IPS-18c (cell line): ENCODE measurements at regions not wholly inside any gene's neighbourhood (a gene's known extent, or its start where the extent isn't known, plus 50 kb on each side); places are given as distances from the start of the nearest gene placed in this dataset.
"Not testable (repeated sequence)": the region's sequence is repeated elsewhere in the genome, so short reads cannot be mapped to it uniquely, and the experiment has no call there.

Experiments
- H3K4me3 ChIP-seq: 2 replicates; pipeline ENCODE4 v1.7.0; 2013; ENCODE audit warnings: low read depth, mild to moderate bottlenecking, low read length, moderate library complexity; ENCODE audit not compliant: insufficient read depth
- H3K9me3 ChIP-seq: one replicate; pipeline ENCODE4 v1.6.1; 2013; ENCODE audit warnings: mild to moderate bottlenecking, low read length, moderate library complexity; ENCODE audit not compliant: control insufficient read depth, insufficient read depth

DNA sequence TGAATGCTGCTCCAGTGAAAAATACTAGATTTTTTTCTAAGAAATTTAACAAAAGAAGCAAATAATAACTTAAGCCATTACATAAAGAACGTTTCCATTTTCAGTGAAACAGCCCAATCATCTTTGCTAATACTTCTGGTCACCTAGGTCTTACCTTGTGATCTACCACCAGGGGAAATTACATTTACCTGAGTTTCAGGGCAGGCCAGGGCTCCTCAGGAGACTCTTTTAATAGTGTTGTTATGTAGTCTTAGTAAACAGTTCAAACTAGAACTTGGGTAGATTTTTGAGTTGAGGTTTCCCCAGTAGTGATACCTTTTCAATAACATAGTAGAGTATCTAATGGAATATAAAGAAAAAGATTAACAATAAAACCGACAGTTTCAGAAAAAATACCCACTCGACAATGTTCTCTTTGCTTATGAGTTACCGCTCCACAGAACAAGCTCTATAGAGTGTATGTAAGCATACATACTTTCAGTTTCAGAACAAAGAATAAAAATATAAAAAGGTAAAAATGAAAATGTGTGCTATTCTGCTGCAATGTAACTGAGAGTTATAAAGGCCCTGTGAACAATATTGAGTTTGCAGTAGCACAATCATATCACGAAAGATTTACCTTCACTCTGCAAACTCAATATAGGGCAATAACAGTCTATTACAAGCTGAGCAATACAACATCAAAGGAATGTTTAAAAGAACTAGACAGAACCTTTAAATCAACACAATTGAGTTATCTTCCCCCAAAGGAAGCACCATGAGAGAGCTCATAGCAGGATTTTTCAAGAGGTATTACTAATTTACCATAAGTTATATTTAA lies 165.8 kb downstream of the ATOH1 start:
- no peaks in the 10 kb centered on the region for H3K9me3 ChIP-seq

GRCh38 chr4:93996895-93997294 lies 168.3 kb downstream of the ATOH1 start:
- Histone ChIP-seq H3K4me3 (no peak overlapping the region), H3K9me3 (no peaks in the 10 kb centered on the region)

More for the DNA sequence above, 165.8 kb downstream of the ATOH1 start:
- no peak overlapping the region for H3K4me3 ChIP-seq

- H3K9me3 ChIP-seq, result no peaks in the 10 kb centered on the region
- no peak overlapping the region for H3K4me3 ChIP-seq
Measured at GRCh38 chr4:94000559-94000958, 172.0 kb downstream of the ATOH1 start.

DNA sequence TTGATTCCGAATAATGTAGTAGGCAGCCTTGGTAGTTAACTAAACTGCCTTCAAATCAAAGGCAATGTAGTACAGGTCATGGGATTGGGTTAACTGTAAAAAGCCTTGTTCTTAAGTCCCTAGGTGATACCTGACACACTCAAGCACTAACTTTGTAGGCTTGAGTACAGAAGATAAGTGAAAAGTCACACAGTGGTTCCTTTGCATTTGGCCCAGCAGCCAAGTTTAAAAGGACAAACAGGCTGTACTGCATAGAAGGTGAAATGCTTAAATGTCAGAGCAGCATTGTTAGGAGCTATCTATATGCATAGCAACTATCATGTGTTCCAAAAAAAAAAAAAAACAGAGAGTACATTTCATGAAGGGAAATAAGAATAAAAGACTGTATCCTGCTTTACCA lies 178.4 kb downstream of the ATOH1 start:
- Histone ChIP-seq H3K4me3 (no peak overlapping the region), H3K9me3 (no peaks in the 10 kb centered on the region)

DNA sequence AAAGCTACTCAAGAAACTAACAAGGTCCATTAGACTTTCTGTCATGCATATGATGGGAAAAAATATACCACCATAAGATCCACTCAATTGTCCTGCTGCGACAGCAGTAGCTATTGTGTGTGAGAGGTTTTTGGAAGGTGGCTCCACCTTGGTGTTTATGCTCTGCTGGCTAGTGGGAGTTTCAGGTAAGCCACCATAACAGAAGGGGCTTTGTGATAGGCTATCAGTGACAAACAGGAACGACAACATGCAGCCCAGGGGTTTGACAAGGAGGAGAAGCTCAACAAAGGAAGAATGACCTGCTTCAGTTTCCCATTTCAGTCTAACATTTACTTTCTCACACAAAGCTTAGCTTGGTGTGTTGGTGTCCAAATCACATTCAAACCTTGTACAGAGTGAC lies 182.6 kb downstream of the ATOH1 start:
- Histone ChIP-seq H3K9me3 (no peaks in the 10 kb centered on the region), H3K4me3 (no peak overlapping the region)

GRCh38 chr4:94014484-94015136 lies 186.1 kb downstream of the ATOH1 start:
- H3K4me3 ChIP-seq, result no peak overlapping the region
- no peaks in the 10 kb centered on the region for H3K9me3 ChIP-seq

DNA sequence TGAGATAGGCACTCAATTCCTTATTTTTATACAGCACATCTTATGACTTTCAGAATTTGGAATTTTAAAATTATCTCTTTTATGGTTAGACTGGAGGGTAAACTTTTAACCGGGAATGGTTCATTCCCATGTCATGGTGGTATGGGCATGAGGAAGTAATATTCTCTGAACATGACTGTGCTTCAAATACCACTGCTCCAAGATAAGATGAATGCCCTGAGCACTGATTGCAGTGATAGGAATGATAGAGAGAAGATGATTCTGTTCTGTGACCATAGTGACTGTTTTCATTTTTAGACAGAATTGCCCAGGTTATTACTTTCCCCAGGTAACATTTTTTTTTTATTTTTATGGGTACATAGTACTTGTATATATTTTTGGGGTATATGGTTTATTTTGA lies 187.4 kb downstream of the ATOH1 start:
- no peak overlapping the region for H3K4me3 ChIP-seq
- H3K9me3 ChIP-seq, result no peaks in the 10 kb centered on the region

GRCh38 chr4:94032754-94033153 lies 174.9 kb upstream of the SMARCAD1 start:
- Histone ChIP-seq H3K4me3 (no peak overlapping the region), H3K9me3 (no peaks in the 10 kb centered on the region)

GRCh38 chr4:94036964-94037363 lies 170.7 kb upstream of the SMARCAD1 start:
- Histone ChIP-seq H3K9me3 (no peaks in the 10 kb centered on the region), H3K4me3 (no peak overlapping the region)

DNA sequence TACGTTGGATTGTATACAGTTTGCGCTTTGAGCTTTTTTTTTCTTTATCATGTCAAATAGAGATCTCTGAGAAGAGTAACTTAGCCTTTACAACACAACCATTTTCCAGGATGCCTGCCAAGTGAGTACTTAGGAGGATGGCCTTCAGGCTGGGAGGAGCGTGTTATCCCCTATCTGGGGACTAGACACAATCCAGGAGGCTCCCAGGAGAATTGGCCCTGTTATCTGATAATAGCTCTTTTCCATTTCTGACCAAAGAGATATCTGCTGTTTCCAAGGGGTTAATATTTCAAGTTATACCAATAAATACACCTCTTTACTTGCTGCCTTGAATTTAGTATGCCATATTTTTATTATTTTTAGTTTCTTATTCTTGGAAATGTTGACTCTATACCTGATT lies 169.5 kb upstream of the SMARCAD1 start:
- no peaks in the 10 kb centered on the region for H3K9me3 ChIP-seq
- no peak overlapping the region for H3K4me3 ChIP-seq

GRCh38 chr4:94039226-94039625 lies 168.4 kb upstream of the SMARCAD1 start:
- no peak overlapping the region for H3K4me3 ChIP-seq
- no peaks in the 10 kb centered on the region for H3K9me3 ChIP-seq

DNA sequence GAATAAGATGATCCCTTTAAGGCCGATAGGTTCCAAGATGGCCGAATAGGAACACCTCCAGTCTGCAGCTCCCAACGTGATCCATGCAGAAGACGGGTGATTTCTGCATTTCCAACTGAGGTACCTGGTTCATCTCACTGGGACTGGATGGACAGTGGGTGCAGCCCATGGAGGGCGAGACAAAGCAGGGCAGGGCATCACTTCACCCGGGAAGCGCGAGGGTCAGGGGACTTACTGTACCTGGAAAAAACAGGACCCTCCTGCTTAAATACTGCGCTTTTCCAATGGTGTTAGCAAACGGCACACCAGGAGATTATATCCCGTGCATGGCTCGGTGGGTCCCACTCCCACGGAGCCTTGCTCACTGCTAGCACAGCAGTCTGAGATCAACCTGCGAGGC lies 163.2 kb upstream of the SMARCAD1 start:
- not testable (repeated sequence) for H3K4me3 ChIP-seq, H3K9me3 ChIP-seq

DNA sequence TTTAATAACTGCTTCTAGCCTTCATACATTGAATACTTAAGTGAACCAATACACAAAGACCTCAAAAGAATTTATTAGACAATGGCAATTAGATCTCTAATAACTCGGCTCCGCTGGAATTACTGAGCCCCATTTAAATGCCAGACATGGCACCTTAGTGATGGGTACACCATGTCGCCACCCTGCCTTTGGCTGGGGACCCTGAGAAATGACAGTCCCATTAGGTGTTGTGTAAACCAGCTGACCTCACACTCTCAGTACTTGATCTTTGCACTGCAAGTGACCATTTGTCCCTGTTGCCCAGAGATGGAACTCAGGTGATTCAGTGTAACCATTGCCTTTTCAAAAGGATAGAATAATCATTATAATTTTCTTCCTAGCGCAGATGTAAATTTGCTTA lies 144.6 kb upstream of the SMARCAD1 start:
- no peaks in the 10 kb centered on the region for H3K9me3 ChIP-seq
- no peak overlapping the region for H3K4me3 ChIP-seq

- Histone ChIP-seq H3K4me3 (no peak overlapping the region), H3K9me3 (no peaks in the 10 kb centered on the region)
Measured at GRCh38 chr4:94068753-94069719, 138.6 kb upstream of the SMARCAD1 start.

DNA sequence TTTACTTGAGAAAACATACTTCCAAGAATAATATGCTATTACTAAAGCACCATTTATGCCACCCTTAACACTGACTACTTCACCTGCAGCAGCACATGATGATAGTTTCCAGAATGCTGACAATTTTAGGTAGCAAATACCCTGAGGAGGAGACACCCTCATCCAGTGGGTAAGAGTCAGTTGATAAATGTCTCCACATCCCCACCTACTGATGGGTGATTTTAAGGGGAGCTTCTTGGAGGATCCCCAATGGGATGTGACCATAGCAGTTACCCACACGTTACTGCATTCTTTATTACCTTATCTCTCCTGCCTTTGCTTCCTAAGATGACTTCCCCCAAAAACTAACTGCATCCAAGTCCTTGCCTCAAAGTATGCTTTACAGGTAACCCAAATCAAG lies 131.2 kb upstream of the SMARCAD1 start:
- Histone ChIP-seq H3K4me3 (no peak overlapping the region), H3K9me3 (peaks cover 3% of the 10 kb centered on the region)

- peaks cover 7% of the 10 kb centered on the region for H3K9me3 ChIP-seq
- no peak overlapping the region for H3K4me3 ChIP-seq
Measured at GRCh38 chr4:94084155-94084554, 123.5 kb upstream of the SMARCAD1 start.

DNA sequence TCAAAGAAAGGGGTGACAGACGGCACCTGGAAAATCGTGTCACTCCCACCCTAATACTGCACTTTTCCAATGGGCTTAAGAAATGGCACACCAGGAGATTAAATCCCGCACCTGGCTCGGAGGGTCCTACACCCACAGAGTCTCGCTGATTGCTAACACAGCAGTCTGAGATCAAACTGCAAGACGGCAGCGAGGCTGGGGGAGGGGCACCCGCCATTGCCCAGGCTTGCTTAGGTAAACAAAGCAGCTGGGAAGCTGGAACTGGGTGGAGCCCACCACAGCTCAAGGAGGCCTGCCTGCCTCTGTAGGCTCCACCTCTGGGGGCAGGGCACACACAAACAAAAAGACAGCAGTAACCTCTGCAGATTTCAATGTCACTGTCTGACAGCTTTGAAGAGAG lies 108.5 kb upstream of the SMARCAD1 start:
- not testable (repeated sequence) for H3K9me3 ChIP-seq, H3K4me3 ChIP-seq

GRCh38 chr4:94112644-94113043 lies 95.0 kb upstream of the SMARCAD1 start:
- Histone ChIP-seq H3K4me3 (no peak overlapping the region), H3K9me3 (no peaks in the 10 kb centered on the region)
